SK-N-SH treated with all-trans-retinoic acid at 6 μM for 48 hours (cell line): ENCODE measurements at regions not wholly inside any gene's neighbourhood (a gene's known extent, or its start where the extent isn't known, plus 50 kb on each side); places are given as distances from the start of the nearest gene placed in this dataset.

Experiments
- ATAC-seq: fragments of 200-7000 bp; cut with Tn5 transposase; 3 replicates; pipeline ENCODE4 v1.9.1; 2020; ENCODE audit warnings: mild to moderate bottlenecking, moderate library complexity
- ARNTL ChIP-seq: fragments of 450-650 bp; formaldehyde crosslinking; IDR thresholded peaks from 2 replicates; pipeline ENCODE4 v1.5.0; 2020; ENCODE audit warnings: low read depth, mild to moderate bottlenecking, moderate library complexity, borderline replicate concordance
- BACH2 ChIP-seq: fragments of 250-450 bp; sonication (Bioruptor Pico); IDR thresholded peaks from 2 replicates; pipeline ENCODE4 v1.9.0; 2021; ENCODE audit warnings: mild to moderate bottlenecking, borderline replicate concordance
- CREB5 ChIP-seq: fragments of 250-450 bp; sonication (Bioruptor Pico); IDR thresholded peaks from 2 replicates; pipeline ENCODE4 v1.5.1; 2020; ENCODE audit warnings: low read depth, mild to moderate bottlenecking, moderate library complexity
- CSDC2 ChIP-seq: fragments of 250-450 bp; sonication (Bioruptor Pico); IDR thresholded peaks from 2 replicates; pipeline ENCODE4 v1.5.0; 2020; ENCODE audit warnings: mild to moderate bottlenecking, moderate library complexity
- CSRNP3 ChIP-seq: fragments of 250-450 bp; sonication (Bioruptor Pico); IDR thresholded peaks from 2 replicates; pipeline ENCODE4 v1.5.1; 2021; ENCODE audit warnings: mild to moderate bottlenecking, moderate library complexity
- ESRRG ChIP-seq: fragments of 250-450 bp; sonication (Bioruptor Pico); IDR thresholded peaks from 2 replicates; pipeline ENCODE4 v1.6.1; 2021; ENCODE audit warnings: mild to moderate bottlenecking
- ISL1 ChIP-seq: fragments of 250-450 bp; sonication (Bioruptor Pico); IDR thresholded peaks from 2 replicates; pipeline ENCODE4 v2.1.2; 2022; ENCODE audit warnings: mild to moderate bottlenecking, moderate library complexity
- OSR1 ChIP-seq: fragments of 250-450 bp; sonication (Bioruptor Pico); IDR thresholded peaks from 2 replicates; pipeline ENCODE4 v1.8.0; 2022; ENCODE audit warnings: moderate library complexity, mild to moderate bottlenecking, inconsistent platforms
- PPARA ChIP-seq: fragments of 250-450 bp; sonication (Bioruptor Pico); IDR thresholded peaks from 2 replicates; pipeline ENCODE4 v1.5.0; 2020; ENCODE audit warnings: mild to moderate bottlenecking, borderline replicate concordance
- RARB ChIP-seq: fragments of 250-450 bp; sonication (Bioruptor Pico); IDR thresholded peaks from 2 replicates; pipeline ENCODE4 v1.8.0; 2021; ENCODE audit warnings: mild to moderate bottlenecking, moderate library complexity
- SNAI2 ChIP-seq: fragments of 250-450 bp; sonication (Bioruptor Pico); IDR thresholded peaks from 2 replicates; pipeline ENCODE4 v1.5.0; 2020; ENCODE audit warnings: mild to moderate bottlenecking, moderate library complexity
- TCF4 ChIP-seq: fragments of 250-450 bp; sonication (Bioruptor Pico); IDR thresholded peaks from 2 replicates; pipeline ENCODE4 v1.8.0; 2021; ENCODE audit warnings: mild to moderate bottlenecking, moderate library complexity, borderline replicate concordance
- TSHZ2 ChIP-seq: fragments of 250-450 bp; sonication (Bioruptor Pico); IDR thresholded peaks from 2 replicates; pipeline ENCODE4 v1.5.0; 2020; ENCODE audit warnings: mild to moderate bottlenecking, moderate library complexity
- ZFP3 ChIP-seq: fragments of 250-450 bp; sonication (Bioruptor Pico); IDR thresholded peaks from 2 replicates; pipeline ENCODE4 v1.5.0; 2020; ENCODE audit warnings: mild to moderate bottlenecking, moderate library complexity
- ZFP30 ChIP-seq: fragments of 450-650 bp; formaldehyde crosslinking; IDR thresholded peaks from 2 replicates; pipeline ENCODE4 v1.5.0; 2022; ENCODE audit warnings: mild to moderate bottlenecking, moderate library complexity
- ZNF565 ChIP-seq: fragments of 450-650 bp; formaldehyde crosslinking; conservative IDR thresholded peaks from 2 replicates; pipeline ENCODE4 v1.5.0; 2020; ENCODE audit warnings: low read depth, mild to moderate bottlenecking, moderate library complexity
- ZNF70 ChIP-seq: fragments of 450-650 bp; formaldehyde crosslinking; IDR thresholded peaks from 2 replicates; pipeline ENCODE4 v1.5.0; 2020; ENCODE audit warnings: mild to moderate bottlenecking, moderate library complexity
- ZNF8 ChIP-seq: fragments of 450-650 bp; formaldehyde crosslinking; IDR thresholded peaks from 2 replicates; pipeline ENCODE4 v1.5.0; 2020; ENCODE audit warnings: mild to moderate bottlenecking, moderate library complexity
- TF ChIP-seq, protein P1 (sequence below): fragments of 250-450 bp; sonication (Bioruptor Pico); IDR thresholded peaks from 2 replicates; pipeline ENCODE4 v1.8.0; 2020; ENCODE audit warnings: mild to moderate bottlenecking, moderate library complexity, borderline replicate concordance

DNA sequence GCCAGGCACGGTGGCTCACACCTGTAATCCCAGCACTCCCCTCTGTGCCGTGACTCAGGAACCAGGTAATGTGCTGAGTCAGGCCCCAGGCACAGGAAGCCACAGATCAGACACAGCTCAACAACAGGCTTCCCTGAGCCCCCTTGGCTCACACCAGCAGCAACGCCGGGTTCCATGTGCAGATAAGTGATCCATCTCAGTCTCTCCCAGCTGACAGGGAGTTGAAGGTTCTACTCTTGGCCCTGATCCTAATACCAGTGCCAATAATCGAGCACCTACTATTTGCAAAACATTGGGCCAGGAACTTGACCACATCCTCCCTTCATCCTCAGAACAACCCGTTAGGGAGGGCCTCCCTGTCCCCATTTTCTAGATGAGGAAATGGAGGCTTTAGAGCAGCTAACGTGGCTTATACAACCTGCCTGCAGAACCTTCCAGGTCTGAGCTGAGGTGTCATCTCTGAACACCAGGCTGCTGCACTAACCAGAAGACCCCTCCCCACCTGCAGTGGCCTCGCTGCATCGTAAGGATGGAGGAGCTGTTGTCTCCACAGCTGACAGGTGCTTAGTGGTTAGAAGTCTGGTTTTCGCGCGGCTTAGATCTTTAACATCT lies 64.8 kb upstream of the AMZ2 start:
- no peak for ATAC-seq
- TF ChIP-seq ZFP3 (no peak), ZNF565 (CRISPR knock-in tag) (no peak)

DNA sequence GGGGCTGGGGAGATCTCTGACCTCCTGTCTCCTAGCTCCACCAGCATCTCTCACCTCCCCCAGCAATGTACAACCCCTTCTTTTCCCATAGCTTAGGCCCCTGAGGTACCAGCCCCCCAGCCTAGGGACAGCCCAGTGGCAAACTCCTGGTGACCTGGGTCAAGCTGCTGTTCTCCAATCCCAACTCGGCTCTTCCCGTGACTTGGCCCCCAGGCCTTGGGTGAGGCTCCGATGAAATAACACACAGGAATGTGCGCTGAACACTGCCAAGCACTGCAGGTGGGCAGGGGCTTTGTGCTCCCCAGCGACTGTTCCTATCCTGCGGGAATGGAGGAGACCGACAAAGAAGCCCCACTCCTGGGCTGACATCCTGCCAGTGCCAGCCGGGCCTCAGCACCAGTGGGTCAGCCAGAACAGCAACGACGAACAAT lies 63.7 kb upstream of the AMZ2 start:
- TF ChIP-seq CSRNP3 (CRISPR knock-in tag) (no peak), SNAI2 (CRISPR knock-in tag) (no peak), TCF4 (CRISPR knock-in tag) (no peak), BACH2 (no peak), ARNTL (CRISPR knock-in tag) (no peak), CSDC2 (no peak), ZNF8 (CRISPR knock-in tag) (no peak), OSR1 (CRISPR knock-in tag) (no peak), TSHZ2 (CRISPR knock-in tag) (no peak), CREB5 (CRISPR knock-in tag) (no peak)
- TF ChIP-seq, protein P1, sequence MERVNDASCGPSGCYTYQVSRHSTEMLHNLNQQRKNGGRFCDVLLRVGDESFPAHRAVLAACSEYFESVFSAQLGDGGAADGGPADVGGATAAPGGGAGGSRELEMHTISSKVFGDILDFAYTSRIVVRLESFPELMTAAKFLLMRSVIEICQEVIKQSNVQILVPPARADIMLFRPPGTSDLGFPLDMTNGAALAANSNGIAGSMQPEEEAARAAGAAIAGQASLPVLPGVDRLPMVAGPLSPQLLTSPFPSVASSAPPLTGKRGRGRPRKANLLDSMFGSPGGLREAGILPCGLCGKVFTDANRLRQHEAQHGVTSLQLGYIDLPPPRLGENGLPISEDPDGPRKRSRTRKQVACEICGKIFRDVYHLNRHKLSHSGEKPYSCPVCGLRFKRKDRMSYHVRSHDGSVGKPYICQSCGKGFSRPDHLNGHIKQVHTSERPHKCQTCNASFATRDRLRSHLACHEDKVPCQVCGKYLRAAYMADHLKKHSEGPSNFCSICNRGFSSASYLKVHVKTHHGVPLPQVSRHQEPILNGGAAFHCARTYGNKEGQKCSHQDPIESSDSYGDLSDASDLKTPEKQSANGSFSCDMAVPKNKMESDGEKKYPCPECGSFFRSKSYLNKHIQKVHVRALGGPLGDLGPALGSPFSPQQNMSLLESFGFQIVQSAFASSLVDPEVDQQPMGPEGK (CRISPR knock-in tag), result no peak
- TF ChIP-seq, all 23 proteins: peak for 0
- no peak for ATAC-seq

DNA sequence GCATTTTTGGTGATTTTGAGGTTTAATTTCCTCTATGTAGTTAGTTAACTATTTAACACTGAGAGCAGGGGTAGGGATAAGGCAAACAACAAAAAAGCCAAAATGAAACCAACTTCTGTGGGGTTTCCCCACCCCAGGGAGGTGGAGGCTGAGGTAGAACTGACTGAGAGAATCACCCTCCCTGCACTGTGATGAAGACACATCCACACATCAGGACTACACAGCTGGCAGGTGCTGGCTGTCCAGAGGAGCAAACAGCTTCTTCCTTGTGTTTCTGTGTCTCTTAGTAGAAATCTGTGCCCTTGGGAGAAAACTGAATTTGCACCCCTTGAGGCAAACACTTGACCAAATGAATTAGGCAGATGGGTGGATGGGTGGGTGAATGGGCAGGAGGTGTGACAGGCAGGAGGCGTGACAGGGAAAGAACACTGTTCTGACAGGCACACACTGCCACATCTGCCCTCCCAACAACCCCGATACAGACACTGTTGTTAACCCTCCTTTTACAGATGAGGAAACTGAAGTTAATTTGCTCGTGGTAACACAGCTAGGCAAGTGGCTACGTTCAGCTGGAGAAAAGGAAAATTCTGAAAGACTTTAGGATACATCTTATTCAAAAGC lies 62.9 kb upstream of the AMZ2 start:
- ATAC-seq, result no peak
- TF ChIP-seq, protein P1 (CRISPR knock-in tag), result no peak
- TF ChIP-seq ZFP30, result no peak
- TF ChIP-seq RARB (CRISPR knock-in tag), result no peak
- TF ChIP-seq ISL1 (CRISPR knock-in tag), result no peak
- TF ChIP-seq ZNF70 (CRISPR knock-in tag), result no peak
- no peak for TF ChIP-seq PPARA
- no peak for TF ChIP-seq ESRRG (CRISPR knock-in tag)
- TF ChIP-seq CSRNP3 (CRISPR knock-in tag), result no peak
- TF ChIP-seq CSDC2, result no peak
- TF ChIP-seq ZNF8 (CRISPR knock-in tag), result no peak
